NCI-H226 (cell line): ENCODE measurements at regions not wholly inside any gene's neighbourhood (a gene's known extent, or its start where the extent isn't known, plus 50 kb on each side); places are given as distances from the start of the nearest gene placed in this dataset.
"Not testable (repeated sequence)": the region's sequence is repeated elsewhere in the genome, so short reads cannot be mapped to it uniquely, and the experiment has no call there.

Experiments used
- DNase-seq: peaks from one replicate; pipeline ENCODE4 v3.0.0-alpha.2; 2015

DNA sequence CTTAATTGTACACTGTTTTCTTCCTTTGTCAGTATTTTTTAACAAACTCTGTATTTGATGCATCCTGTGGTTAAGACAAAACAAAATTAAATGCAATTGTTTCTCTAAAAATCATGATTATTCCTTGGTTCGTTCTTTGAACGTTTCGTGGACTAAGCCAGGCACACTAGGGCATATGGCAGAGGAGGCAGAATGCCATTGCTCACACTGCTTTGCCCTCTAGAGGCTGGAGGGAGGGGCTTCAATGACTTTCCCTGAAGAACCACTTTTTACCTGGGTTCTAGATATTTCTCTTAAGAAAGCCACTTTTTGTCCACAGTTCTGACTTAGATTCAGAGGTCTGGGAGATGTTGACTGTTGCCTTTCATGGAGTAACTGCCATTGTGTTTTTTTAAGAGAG, 236.2 kb upstream of the ADAMTSL1 start:
- DNase-seq, result no peak

GRCh38 chr9:18238254-18238653, 235.7 kb upstream of the ADAMTSL1 start:
- DNase-seq, result peak; percentile 91

DNA sequence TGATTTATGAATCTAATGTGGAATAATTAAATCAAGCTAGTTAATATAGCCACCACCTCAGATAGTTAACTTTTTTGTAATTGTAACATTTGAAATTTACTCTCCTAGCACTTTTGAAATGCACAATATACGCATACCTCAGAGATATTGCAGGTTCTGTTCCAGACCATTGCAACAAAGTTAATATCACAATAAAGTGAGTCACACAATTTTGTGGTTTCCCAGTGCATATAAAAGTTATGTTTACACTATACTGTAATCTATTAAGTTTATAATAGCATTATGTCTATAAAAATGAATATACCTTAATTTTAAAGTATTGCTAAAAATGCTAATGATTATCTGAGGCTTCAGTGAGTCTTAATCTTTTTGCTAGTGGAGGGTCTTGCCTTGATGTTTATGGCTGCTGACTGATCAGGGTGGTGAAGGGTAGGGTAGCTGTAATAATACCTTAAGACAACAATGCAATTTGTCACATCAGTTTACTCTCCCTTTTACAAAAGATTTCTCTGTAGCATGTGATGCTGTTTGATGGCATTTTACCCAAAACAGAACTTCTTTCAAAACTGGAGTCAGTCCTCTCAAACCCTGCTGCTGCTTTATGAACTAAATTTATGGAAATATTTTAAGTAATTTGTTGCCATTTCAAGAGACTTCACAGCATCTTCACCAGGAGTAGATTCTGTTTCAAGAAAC, 235.1 kb upstream of the ADAMTSL1 start:
- peak; percentile 64 for DNase-seq

DNA sequence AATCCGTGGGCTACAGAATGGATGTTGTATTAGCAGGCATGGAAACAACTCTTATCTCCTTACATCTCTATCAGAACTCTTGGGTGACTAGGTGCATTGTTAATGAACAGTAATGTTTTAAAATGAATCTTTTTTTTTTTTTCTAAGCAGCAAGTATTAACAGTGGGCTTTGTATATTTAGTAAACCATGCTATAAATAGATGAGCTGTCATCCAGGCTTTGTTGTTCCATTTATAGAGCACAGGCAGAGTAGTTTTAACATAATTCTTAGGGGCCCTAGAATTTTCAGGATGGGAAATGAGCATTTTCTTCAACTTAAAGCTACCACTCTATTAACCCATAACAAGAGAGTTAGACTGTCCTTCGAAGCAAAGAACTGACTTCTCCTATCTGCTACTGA, 233.7 kb upstream of the ADAMTSL1 start:
- no peak for DNase-seq

DNA sequence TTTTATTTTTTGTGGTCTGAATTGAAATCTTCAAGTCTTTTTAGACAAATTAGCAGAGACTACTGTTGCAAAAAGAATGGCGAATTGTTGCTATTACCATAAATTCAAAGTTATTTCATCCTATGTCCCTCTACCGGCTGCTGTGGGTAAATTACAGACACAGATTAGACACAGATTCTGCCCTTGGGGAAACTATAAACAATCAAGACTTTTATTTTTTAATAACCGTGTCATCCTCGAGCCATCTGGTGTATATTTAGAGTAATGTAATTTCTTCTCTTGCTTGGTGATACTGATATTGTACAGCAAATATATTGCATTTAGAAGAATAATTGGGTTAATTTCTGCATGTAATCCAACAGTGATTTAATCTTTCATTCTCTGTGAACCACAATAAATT, 228.0 kb upstream of the ADAMTSL1 start:
- DNase-seq, result no peak

- DNase-seq, result peak; percentile 24
Observed at GRCh38 chr9:18250053-18250452, 223.9 kb upstream of the ADAMTSL1 start.

- DNase-seq, result no peak
Observed at GRCh38 chr9:18253950-18254349, 220.0 kb upstream of the ADAMTSL1 start.

DNA sequence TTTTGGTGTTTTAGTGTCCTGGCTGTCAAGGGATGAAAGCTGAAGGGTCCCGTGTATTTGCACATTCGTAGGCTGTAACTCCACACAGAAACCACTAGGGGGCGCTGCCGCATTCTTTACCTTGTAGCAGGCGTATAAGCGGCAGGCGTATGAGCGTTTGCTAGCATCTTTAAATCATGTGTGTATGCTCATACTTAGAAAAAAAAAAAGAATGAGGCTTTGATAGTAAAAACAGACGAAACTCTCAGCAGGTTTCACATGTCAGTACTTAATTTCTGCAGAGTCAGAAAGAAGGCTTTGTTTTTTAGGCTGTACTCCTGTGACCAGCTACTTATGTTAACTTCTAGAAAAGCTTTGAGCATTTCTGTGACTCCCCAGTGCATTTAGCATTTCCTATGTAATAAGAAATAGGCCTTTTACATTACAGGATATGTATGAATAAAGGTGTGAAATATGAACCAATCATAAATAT, 218.8 kb upstream of the ADAMTSL1 start:
- DNase-seq, result peak; percentile 49

DNA sequence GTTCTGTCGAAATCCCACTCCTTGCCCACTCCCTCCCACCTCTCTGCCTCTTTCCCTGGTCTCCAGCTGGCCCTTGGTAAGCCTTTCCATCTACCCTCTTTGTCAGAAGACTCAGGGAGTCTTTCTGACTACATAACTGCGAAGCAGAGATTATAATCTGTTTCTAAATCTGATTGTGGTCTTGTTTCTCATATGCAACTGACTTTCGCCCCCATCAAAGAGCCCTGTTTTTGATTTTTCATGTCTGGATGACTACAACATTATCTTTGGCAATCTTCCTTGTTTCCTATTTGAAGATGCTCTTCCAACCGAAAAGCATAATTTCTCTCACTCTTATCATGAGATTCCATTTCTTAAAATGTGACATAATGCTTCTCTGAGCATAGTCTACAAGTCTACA, 218.2 kb upstream of the ADAMTSL1 start:
- DNase-seq, result no peak

- no peak for DNase-seq
Observed at GRCh38 chr9:18256568-18256967, 217.4 kb upstream of the ADAMTSL1 start.

DNA sequence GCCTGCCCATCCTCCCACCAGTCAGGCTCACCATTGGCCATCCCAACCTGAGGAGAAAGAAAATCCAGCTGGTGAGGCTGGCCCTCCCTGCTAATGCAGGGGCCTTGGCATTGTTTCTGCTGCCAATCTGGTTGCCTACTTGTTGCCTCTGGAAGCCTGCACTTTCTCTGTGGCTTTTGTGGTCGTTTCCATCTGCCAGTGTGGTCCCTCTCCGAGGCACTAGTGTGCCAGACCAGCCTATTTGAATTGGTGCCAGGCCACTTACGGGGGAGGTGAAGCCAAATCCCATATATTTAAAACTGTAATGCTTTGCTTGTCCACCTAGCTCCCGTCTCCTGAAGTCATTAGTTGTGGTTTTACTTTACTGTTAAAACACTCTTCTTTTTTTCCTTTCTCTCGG, 213.4 kb upstream of the ADAMTSL1 start:
- peak; percentile 19 for DNase-seq

DNA sequence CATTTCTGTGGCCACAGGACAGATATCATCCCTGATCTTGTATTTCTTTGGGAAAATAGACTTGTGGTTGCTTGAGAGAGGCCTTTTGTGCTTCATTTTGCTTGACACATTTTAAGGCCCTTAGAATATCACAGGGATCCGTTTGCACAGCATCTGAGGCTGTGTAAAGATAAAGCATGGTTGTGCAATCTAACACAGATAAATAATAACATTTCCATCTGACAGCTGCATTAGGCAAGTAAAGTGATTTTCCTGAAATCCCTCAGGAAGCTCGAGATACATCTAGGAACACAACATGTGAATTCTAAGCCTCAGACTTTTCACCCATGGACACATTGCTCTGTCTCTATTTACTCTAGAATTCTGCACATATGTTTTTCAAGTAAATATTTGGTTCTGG, 212.8 kb upstream of the ADAMTSL1 start:
- DNase-seq, result peak; percentile 28

DNA sequence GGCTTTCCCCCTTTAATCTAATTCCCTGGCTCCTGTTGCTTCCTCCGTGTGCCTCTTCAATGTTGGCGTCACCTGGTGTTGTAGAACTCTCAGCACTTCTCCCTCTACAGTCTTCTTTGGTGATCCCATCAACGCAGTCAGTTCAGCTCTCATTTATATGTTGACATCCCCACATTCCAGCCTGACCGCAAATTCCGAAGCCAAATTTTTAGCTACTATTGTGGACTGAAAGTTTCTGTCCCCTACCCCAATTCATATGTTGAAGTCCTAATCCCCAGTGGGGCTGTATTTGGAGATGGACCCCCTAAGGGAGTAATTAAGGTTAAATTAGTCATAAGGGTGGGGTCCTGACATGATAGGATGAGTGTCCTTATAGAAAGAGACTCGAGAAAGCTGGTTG, 210.6 kb upstream of the ADAMTSL1 start:
- DNase-seq, result no peak

- peak; percentile 14 for DNase-seq
Observed at GRCh38 chr9:18268381-18268780, 205.6 kb upstream of the ADAMTSL1 start.

DNA sequence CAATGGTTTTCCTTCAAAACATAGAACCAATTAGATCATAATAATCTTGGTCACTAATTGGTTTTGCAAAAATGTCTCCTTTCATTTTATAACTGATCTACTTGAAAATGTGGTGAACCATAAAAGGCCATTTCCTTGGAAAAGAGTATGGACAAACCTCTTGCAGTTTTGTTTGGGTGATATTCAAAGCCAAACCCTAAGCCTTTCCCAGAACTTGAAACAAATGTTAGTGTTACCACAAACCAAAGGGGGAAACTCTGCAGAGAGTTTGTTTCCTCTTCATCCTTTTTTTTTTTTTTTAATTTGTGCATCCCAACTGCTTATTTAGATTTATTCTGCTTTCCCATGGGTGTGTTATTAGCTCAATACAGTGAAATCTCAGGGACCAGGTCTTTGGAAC, 204.4 kb upstream of the ADAMTSL1 start:
- DNase-seq, result no peak

- DNase-seq, result peak; percentile 29
Observed at GRCh38 chr9:18274693-18275092, 199.3 kb upstream of the ADAMTSL1 start.

- DNase-seq, result no peak
Observed at GRCh38 chr9:18275313-18275990, 198.5 kb upstream of the ADAMTSL1 start.

DNA sequence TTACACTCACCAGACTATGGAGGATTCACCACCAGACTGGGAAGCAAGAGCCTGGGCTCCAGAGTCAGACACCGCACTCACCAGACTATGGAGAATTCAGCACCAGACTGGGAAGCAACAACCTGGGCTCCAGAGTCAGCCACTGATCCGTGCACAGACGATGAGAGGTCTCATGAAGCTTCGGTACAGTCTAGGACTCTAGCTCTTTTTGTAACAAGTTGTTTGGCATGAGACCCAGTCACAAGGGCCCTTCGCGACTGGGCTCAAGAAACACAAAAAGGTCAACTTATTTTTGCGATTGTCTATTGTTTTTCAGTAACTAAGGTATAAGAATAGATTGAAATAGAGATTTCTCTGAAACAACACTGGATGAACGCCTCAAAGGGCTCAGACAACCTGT, 192.7 kb upstream of the ADAMTSL1 start:
- DNase-seq, result no peak

DNA sequence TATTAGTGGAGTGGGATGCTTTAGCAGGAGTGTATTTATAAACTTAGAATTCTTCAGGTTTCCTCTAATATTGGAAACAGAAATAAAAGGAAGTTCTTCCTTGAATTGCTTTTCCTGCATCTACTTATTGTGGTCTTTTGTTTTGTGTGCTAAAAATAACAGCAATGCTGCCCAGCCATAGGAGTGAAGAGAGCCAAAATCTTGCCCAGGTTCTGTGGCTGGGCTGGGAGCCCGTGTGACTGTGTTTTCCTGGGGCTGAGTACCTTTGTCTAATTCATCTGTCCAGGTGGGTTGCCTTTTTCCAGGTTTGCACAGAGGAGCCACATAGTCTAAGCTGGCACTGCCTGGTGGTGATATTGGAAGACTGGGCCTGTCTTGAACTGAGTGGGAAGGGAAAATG, 179.7 kb upstream of the ADAMTSL1 start:
- DNase-seq, result no peak

- no peak for DNase-seq
Observed at GRCh38 chr9:18296702-18297055, 177.3 kb upstream of the ADAMTSL1 start.

- no peak for DNase-seq
Observed at GRCh38 chr9:18297056-18297841, 176.7 kb upstream of the ADAMTSL1 start.

DNA sequence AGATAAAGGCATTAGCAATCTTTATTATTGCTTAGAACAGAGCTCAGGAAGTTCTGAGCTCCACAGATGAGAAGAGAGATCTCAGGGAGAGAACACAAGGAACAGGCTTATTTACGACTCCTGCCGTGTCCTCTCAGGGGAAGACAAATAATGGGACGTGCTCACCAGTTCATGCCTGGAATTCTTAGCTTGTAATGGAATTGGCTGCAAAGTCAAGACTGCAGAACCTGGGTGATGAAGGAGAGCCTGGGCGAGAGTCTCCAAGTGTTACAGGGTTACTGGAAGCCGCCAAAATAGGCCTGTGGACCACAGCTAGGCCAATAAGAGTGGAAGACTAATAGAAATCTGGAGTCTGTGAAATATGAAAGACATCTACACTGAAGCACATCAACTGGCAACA, 174.5 kb upstream of the ADAMTSL1 start:
- no peak for DNase-seq

- not testable (repeated sequence) for DNase-seq
Observed at GRCh38 chr9:18305167-18305806, 168.7 kb upstream of the ADAMTSL1 start.
